ENCODE measurements at regions not wholly inside any gene's neighbourhood (a gene's known extent, or its start where the extent isn't known, plus 50 kb on each side); places are given as distances from the start of the nearest gene placed in this dataset.

DNA sequence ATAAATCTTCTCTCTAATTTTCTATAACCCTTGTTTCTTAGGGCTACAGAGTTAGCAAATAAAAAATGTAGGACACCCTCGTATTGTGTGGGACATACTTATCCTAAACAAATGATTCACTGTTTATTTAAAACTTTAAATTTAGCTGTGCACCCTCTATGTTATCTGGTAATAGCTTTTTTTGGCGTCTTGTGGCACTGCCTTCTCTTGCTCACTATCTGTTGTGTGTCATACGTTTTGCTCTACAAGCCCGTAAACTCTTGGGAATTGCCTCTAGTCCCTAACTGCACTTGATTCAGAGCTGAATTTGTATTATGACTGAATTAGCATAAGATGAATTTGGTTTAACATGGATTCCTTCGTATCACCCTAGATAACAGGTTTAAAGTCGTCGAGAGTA, 144.3 kb upstream of the MYOCD start (continued):
- TF ChIP-seq, protein P1, sequence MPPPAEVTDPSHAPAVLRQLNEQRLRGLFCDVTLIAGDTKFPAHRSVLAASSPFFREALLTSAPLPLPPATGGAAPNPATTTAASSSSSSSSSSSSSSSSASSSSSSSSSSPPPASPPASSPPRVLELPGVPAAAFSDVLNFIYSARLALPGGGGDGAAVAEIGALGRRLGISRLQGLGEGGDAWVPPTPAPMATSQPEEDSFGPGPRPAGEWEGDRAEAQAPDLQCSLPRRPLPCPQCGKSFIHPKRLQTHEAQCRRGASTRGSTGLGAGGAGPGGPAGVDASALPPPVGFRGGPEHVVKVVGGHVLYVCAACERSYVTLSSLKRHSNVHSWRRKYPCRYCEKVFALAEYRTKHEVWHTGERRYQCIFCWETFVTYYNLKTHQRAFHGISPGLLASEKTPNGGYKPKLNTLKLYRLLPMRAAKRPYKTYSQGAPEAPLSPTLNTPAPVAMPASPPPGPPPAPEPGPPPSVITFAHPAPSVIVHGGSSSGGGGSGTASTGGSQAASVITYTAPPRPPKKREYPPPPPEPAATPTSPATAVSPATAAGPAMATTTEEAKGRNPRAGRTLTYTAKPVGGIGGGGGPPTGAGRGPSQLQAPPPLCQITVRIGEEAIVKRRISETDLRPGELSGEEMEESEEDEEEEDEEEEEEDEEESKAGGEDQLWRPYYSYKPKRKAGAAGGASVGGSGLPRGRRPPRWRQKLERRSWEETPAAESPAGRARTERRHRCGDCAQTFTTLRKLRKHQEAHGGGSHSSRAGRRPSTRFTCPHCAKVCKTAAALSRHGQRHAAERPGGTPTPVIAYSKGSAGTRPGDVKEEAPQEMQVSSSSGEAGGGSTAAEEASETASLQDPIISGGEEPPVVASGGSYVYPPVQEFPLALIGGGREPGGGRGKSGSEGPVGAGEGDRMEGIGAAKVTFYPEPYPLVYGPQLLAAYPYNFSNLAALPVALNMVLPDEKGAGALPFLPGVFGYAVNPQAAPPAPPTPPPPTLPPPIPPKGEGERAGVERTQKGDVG (CRISPR knock-in tag; IDR thresholded peaks at IDR 0.05), result no peak
- TF ChIP-seq MYB (IDR thresholded peaks at IDR 0.05; ENCODE audit: borderline replicate concordance, low read depth, low read length), result no peak
- no peak for TF ChIP-seq SMAD5 (IDR thresholded peaks at IDR 0.05; ENCODE audit: low read depth)
- TF ChIP-seq POLR2AphosphoS2 (IDR thresholded peaks at IDR 0.05; ENCODE audit: low read depth, low read length), result no peak
- no peak for TF ChIP-seq EGR1 (IDR thresholded peaks at IDR 0.05; ENCODE audit: borderline replicate concordance in 1 of 2, low read depth in 2 of 2, low read length in 2 of 2)

DNA sequence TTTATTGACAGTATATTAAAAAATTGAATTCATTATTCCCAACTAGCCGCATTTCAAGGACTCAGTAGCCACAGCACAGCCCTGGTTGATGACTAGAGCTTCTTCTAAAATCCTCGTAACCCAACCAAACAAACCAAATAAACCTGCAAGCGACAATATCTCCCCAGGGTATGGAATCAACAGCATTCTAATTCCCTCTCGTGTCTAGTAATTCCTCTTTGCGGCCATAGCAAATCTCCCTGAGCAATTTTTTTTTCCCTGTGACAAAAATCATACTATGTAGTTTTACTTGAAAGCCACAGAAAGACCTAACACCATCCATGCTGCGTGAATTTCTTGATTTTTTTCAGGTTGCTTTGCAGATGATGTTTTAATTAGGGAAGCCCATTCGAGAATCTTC, 143.4 kb upstream of the MYOCD start:
- whole genome bisulfite sequencing (ENCODE audit: insufficient coverage, insufficient replicate concordance, low lambda C conversion rate, missing lambda C conversion rate), result 45% methylated on average over 7 of the region's 7 CpGs
- ATAC-seq, result no peak
- no peak overlapping the region for H3K9ac ChIP-seq (ENCODE audit: control insufficient read depth, insufficient read depth, low read length)
- ChIA-PET RAD21 (ENCODE audit: unreplicated experiment) (no interaction called here), SMC1A (ENCODE audit: uncharacterized antibody, unreplicated experiment) (no interaction called here), CTCF (interaction anchor here (0.7 kb wide), 1 partner anchor 26 kb away, joined by 3 read pairs; no protein-coding TSS in a partner anchor), POLR2A (no interaction called here)
- intact Hi-C loops (cut with micrococcal nuclease; ENCODE audit: unreplicated experiment), result loop anchor here (10.0 kb wide), 1 partner anchor 268 kb away; no protein-coding TSS in a partner anchor
- H3K4me2 ChIP-seq (ENCODE audit: control insufficient read depth, insufficient read depth), result no peak overlapping the region
- H3K79me2 ChIP-seq (ENCODE audit: control insufficient read depth, insufficient read depth, low read length), result no peaks in the 10 kb centered on the region
- peak overlapping the region; percentile 34; the same call in 1 of the 2 replicates for H2AFZ ChIP-seq (ENCODE audit: control insufficient read depth, low read depth, low read length)
- BruUV-seq (replicated peaks), result no TSS peak
- no peaks in the 10 kb centered on the region for H3K27me3 ChIP-seq (replicated peaks in 1 of 2; ENCODE audit: control insufficient read depth in 2 of 2, insufficient read depth in 2 of 2, low read length in 1 of 2)
- no peak overlapping the region for H3K4me3 ChIP-seq
- no peak for FAIRE-seq
- H3K4me1 ChIP-seq (ENCODE audit: control insufficient read depth, insufficient read depth, low read length), result no peaks in the 10 kb centered on the region
- TF ChIP-seq RAD51 (IDR thresholded peaks at IDR 0.05), result no peak
- H3K9me3 ChIP-seq (replicated peaks; ENCODE audit: control insufficient read depth, insufficient read depth, low read length), result no peaks in the 10 kb centered on the region
- no peak for DNase-seq (ENCODE audit: low read depth, low spot score)
- H4K20me1 ChIP-seq (ENCODE audit: control insufficient read depth, insufficient read depth), result no peaks in the 10 kb centered on the region
- H3K27ac ChIP-seq (ENCODE audit: control insufficient read depth, insufficient read depth), result no peak overlapping the region
- H3K36me3 ChIP-seq (ENCODE audit: control insufficient read depth in 2 of 2, insufficient read depth in 2 of 2, low read length in 1 of 2), result no peaks in the 10 kb centered on the region
- in situ Hi-C loops (cut with MboI), result no loop called here

Data from GM12878 (cell line).